OCI-LY1 (cell line): ENCODE measurements at regions not wholly inside any gene's neighbourhood (a gene's known extent, or its start where the extent isn't known, plus 50 kb on each side); places are given as distances from the start of the nearest gene placed in this dataset.

ENCODE experiments used
- H2AFZ ChIP-seq: fragments of 200-600 bp; sonication (generic), shearing (Covaris generic); 2 replicates; pipeline ENCODE4 v1.6.0; 2014; ENCODE audit warnings: antibody characterized with exemption, mild to moderate bottlenecking, low read length
- H3F3A ChIP-seq: fragments of 200-600 bp; sonication (generic), shearing (Covaris generic); 2 replicates; pipeline ENCODE4 v1.6.0; 2014; ENCODE audit warnings: mild to moderate bottlenecking, antibody characterized with exemption, low read length, moderate library complexity; ENCODE audit not compliant: insufficient read depth
- H3K27ac ChIP-seq: fragments of 200-600 bp; sonication (generic); 2 replicates; pipeline ENCODE4 v1.5.1; 2014; ENCODE audit warnings: low read length, mixed run types, mild to moderate bottlenecking, low read depth; ENCODE audit not compliant: poor library complexity, severe bottlenecking
- H3K27me3 ChIP-seq: fragments of 200-600 bp; sonication (generic); 2 replicates; pipeline ENCODE4 v1.6.0; 2014; ENCODE audit warnings: antibody characterized with exemption, mild to moderate bottlenecking, low read length, moderate library complexity; ENCODE audit not compliant: insufficient read depth
- H3K36me3 ChIP-seq: fragments of 200-600 bp; sonication (generic); 2 replicates; pipeline ENCODE4 v1.6.1; 2014; ENCODE audit warnings: mild to moderate bottlenecking, antibody characterized with exemption, low read length, moderate library complexity, mixed read lengths; ENCODE audit not compliant: insufficient read depth
- H3K4me1 ChIP-seq: fragments of 200-600 bp; sonication (generic); 2 replicates; pipeline ENCODE4 v1.5.1; 2014; ENCODE audit warnings: mild to moderate bottlenecking, low read length, moderate library complexity; ENCODE audit not compliant: insufficient read depth, severe bottlenecking
- H3K4me2 ChIP-seq: fragments of 200-600 bp; sonication (generic), shearing (Covaris generic); 2 replicates; pipeline ENCODE4 v1.6.1; 2014; ENCODE audit warnings: low read length
- H3K4me3 ChIP-seq: fragments of 200-600 bp; sonication (generic); 2 replicates; pipeline ENCODE4 v1.5.1; 2014; ENCODE audit warnings: low read length, low read depth, mild to moderate bottlenecking, mixed read lengths; ENCODE audit not compliant: poor library complexity, severe bottlenecking
- H3K79me2 ChIP-seq: fragments of 200-600 bp; shearing (Covaris generic); 2 replicates; pipeline ENCODE4 v1.6.1; 2016; ENCODE audit warnings: mixed run types, low read length, mixed read lengths; ENCODE audit not compliant: insufficient read depth
- H3K9ac ChIP-seq: fragments of 200-600 bp; sonication (generic), shearing (Covaris generic); 2 replicates; pipeline ENCODE4 v1.6.1; 2014; ENCODE audit warnings: mild to moderate bottlenecking, low read length, mixed read lengths
- H3K9me2 ChIP-seq: fragments of 200-600 bp; sonication (generic), shearing (Covaris generic); 2 replicates; pipeline ENCODE4 v1.6.1; 2014; ENCODE audit warnings: low read depth, mild to moderate bottlenecking, low read length, mixed read lengths
- H3K9me3 ChIP-seq: fragments of 200-600 bp; shearing (Covaris generic); 2 replicates; pipeline ENCODE4 v1.6.1; 2014; ENCODE audit warnings: low read length, mixed read lengths
- H4K20me1 ChIP-seq: fragments of 200-600 bp; sonication (generic), shearing (Covaris generic); 2 replicates; pipeline ENCODE4 v1.6.0; 2016; ENCODE audit warnings: mild to moderate bottlenecking, low read length; ENCODE audit not compliant: insufficient read depth
- CTCF ChIP-seq: fragments of 200-600 bp; sonication (generic), shearing (Covaris generic); IDR thresholded peaks from 2 replicates; pipeline ENCODE4 v1.5.1; 2017; ENCODE audit warnings: mild to moderate bottlenecking, antibody characterized with exemption, low read length, moderate library complexity, mixed read lengths
- EZH2 ChIP-seq: fragments of 200-600 bp; sonication (generic), shearing (Covaris generic); IDR thresholded peaks from 2 replicates; pipeline ENCODE4 v1.8.0; 2017; ENCODE audit warnings: borderline replicate concordance, mixed run types, mild to moderate bottlenecking, antibody characterized with exemption, low read length, moderate library complexity, mixed read lengths

DNA sequence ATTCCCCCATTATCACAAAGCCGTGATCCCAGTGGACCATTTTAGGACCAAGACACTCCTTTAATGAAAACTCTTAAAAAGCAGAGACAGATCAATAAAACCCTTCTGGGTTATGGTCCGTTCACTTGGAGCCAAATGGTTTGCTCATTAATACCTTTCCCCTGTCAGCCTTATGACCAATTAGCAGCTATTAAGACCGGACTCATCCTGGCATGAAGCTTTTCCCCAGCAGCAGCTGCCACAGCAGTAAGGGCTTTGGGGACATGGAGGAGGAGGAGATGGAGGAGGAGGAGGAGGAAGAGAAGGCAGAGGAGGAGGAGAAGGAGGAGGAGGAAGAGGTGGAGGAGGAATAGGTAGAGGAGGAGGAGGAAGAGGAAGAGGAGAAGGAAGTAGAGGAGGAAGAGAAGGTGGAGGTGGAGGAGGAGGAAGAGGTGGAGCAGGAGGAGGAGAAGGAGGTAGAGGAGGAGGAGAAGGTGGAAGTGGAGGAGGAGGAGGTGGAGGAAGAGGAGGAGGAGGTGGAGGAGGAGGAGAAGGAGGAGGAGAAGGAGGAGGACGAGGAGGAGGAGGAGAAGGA lies 50.1 kb upstream of the IRX3 start:
- no peaks in the 10 kb centered on the region for H3K9me3 ChIP-seq
- no peak overlapping the region for H3K9ac ChIP-seq
- H3K36me3 ChIP-seq = no peaks in the 10 kb centered on the region
- TF ChIP-seq EZH2 (no peak), CTCF (no peak)
- H2AFZ ChIP-seq = no peak overlapping the region
- H3K4me2 ChIP-seq = no peak overlapping the region
- H3K27me3 ChIP-seq = no peaks in the 10 kb centered on the region
- H3F3A ChIP-seq = no peaks in the 10 kb centered on the region
- no peaks in the 10 kb centered on the region for H4K20me1 ChIP-seq
- H3K4me1 ChIP-seq = no peaks in the 10 kb centered on the region
- no peaks in the 10 kb centered on the region for H3K79me2 ChIP-seq
- H3K9me2 ChIP-seq = no peaks in the 10 kb centered on the region
- H3K27ac ChIP-seq = no peak overlapping the region
- H3K4me3 ChIP-seq = no peak overlapping the region
